SU-DHL-6 (cell line): ENCODE measurements at regions not wholly inside any gene's neighbourhood (a gene's known extent, or its start where the extent isn't known, plus 50 kb on each side); places are given as distances from the start of the nearest gene placed in this dataset.

Experiments used
- H2AFZ ChIP-seq: fragments of 200-600 bp; sonication (generic); 2 replicates; pipeline ENCODE4 v1.6.1; 2014; ENCODE audit warnings: low read depth, mild to moderate bottlenecking, moderate library complexity, mixed read lengths, antibody characterized with exemption, low read length; ENCODE audit not compliant: severe bottlenecking
- H3F3A ChIP-seq: fragments of 200-600 bp; shearing (Covaris generic); 2 replicates; pipeline ENCODE4 v1.6.0; 2016; ENCODE audit warnings: antibody characterized with exemption, mild to moderate bottlenecking; ENCODE audit not compliant: insufficient read depth
- H3K27ac ChIP-seq: fragments of 200-600 bp; sonication (generic); 2 replicates; pipeline ENCODE4 v1.5.1; 2016; ENCODE audit warnings: low read depth, mild to moderate bottlenecking, low read length, moderate library complexity, mixed read lengths
- H3K27me3 ChIP-seq: fragments of 200-600 bp; sonication (generic), shearing (Covaris generic); 2 replicates; pipeline ENCODE4 v1.6.0; 2014; ENCODE audit warnings: mild to moderate bottlenecking, low read length
- H3K36me3 ChIP-seq: fragments of 200-600 bp; sonication (generic); 2 replicates; pipeline ENCODE4 v1.6.1; 2014; ENCODE audit warnings: mild to moderate bottlenecking, low read length, mixed read lengths
- H3K4me2 ChIP-seq: fragments of 300-600, 200-600 bp; shearing (Covaris generic), sonication (generic); 2 replicates; pipeline ENCODE4 v1.6.0; 2014; ENCODE audit warnings: low read length, low read depth, mild to moderate bottlenecking; ENCODE audit not compliant: poor library complexity, severe bottlenecking
- H3K4me3 ChIP-seq: fragments of 200-600 bp; sonication (generic); 2 replicates; pipeline ENCODE4 v1.5.1; 2014; ENCODE audit warnings: antibody characterized with exemption, low read length, mild to moderate bottlenecking, mixed read lengths; ENCODE audit not compliant: insufficient read depth, poor library complexity, severe bottlenecking
- H3K79me2 ChIP-seq: fragments of 200-600 bp; sonication (generic); 2 replicates; pipeline ENCODE4 v1.6.1; 2014; ENCODE audit warnings: mild to moderate bottlenecking, low read length, moderate library complexity; ENCODE audit not compliant: insufficient read depth
- H3K9ac ChIP-seq: fragments of 200-600 bp; sonication (generic); 2 replicates; pipeline ENCODE4 v1.7.0; 2014; ENCODE audit warnings: mild to moderate bottlenecking, low read length
- H3K9me2 ChIP-seq: fragments of 200-600 bp; sonication (generic); replicated peaks from 2 replicates; pipeline ENCODE4 v1.6.1; 2014; ENCODE audit warnings: low read length; ENCODE audit not compliant: insufficient read depth
- H3K9me3 ChIP-seq: fragments of 200-600 bp; sonication (generic); 2 replicates; pipeline ENCODE4 v1.6.1; 2014; ENCODE audit warnings: low read length, mixed read lengths; ENCODE audit not compliant: insufficient read depth
- H4K20me1 ChIP-seq: fragments of 200-600 bp; sonication (generic); 2 replicates; pipeline ENCODE4 v1.6.1; 2014; ENCODE audit warnings: low read depth, mild to moderate bottlenecking, antibody characterized with exemption, low read length, moderate library complexity, mixed read lengths
- EZH2phosphoT487 ChIP-seq: fragments of 200-600 bp; sonication (generic), shearing (Covaris generic); conservative IDR thresholded peaks from 2 replicates; pipeline ENCODE4 v1.6.1; 2018; ENCODE audit warnings: mild to moderate bottlenecking, antibody characterized with exemption, low read length, moderate library complexity, mixed read lengths
- TF ChIP-seq, protein P1 (sequence below): fragments of 200-600 bp; sonication (generic); IDR thresholded peaks from one replicate; pipeline ENCODE4 v1.5.1; 2017; ENCODE audit warnings: antibody characterized with exemption, mild to moderate bottlenecking, low read length, moderate library complexity; ENCODE audit not compliant: insufficient read depth, poor library complexity, severe bottlenecking

DNA sequence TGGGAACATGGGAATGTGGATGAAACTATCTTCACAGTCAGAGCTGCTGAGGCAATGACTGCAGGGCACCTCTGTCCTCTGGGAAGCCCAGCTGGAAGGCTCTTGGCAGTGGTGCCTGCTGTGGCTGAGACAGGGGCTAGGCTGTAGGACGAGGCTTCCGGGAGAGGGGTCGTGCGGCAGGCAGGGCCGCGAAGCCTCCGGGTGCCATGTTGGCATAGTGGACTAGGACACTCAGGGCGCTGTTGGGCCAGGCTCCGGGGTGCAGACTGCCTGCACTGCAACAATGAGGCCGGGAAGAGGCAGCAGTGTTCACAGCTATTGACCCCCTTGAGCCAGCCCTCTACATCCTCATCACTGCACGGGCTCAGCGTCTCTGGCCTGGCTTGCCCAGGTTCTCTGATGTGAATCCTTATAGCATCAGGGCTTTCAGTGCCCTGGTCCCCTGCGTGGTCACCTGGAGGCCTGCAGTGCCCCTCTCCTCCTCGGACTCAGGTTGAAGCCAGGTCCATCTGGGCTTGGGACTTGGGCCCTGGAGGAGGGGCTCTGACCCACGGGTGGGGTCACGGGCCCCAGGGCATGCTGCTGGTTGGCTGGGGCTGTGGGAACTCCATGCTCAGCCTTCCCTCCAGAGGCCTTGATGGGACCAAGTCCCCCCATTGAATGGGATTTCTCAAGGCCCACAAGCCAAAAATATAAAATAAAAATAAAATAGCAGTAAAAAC lies 91.6 kb downstream of the TNFRSF13B start:
- Histone ChIP-seq H3K4me2 (no peak overlapping the region), H3K9me3 (no peaks in the 10 kb centered on the region), H3K9ac (no peak overlapping the region), H3K27ac (no peak overlapping the region), H3K36me3 (no peaks in the 10 kb centered on the region), H4K20me1 (no peaks in the 10 kb centered on the region), H3K4me3 (no peak overlapping the region), H3K79me2 (no peaks in the 10 kb centered on the region), H3F3A (no peaks in the 10 kb centered on the region), H3K27me3 (no peaks in the 10 kb centered on the region), H3K9me2 (no peaks in the 10 kb centered on the region), H2AFZ (no peak overlapping the region)
- TF ChIP-seq EZH2phosphoT487 = no peak
- TF ChIP-seq, protein P1, sequence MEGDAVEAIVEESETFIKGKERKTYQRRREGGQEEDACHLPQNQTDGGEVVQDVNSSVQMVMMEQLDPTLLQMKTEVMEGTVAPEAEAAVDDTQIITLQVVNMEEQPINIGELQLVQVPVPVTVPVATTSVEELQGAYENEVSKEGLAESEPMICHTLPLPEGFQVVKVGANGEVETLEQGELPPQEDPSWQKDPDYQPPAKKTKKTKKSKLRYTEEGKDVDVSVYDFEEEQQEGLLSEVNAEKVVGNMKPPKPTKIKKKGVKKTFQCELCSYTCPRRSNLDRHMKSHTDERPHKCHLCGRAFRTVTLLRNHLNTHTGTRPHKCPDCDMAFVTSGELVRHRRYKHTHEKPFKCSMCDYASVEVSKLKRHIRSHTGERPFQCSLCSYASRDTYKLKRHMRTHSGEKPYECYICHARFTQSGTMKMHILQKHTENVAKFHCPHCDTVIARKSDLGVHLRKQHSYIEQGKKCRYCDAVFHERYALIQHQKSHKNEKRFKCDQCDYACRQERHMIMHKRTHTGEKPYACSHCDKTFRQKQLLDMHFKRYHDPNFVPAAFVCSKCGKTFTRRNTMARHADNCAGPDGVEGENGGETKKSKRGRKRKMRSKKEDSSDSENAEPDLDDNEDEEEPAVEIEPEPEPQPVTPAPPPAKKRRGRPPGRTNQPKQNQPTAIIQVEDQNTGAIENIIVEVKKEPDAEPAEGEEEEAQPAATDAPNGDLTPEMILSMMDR = no peak

DNA sequence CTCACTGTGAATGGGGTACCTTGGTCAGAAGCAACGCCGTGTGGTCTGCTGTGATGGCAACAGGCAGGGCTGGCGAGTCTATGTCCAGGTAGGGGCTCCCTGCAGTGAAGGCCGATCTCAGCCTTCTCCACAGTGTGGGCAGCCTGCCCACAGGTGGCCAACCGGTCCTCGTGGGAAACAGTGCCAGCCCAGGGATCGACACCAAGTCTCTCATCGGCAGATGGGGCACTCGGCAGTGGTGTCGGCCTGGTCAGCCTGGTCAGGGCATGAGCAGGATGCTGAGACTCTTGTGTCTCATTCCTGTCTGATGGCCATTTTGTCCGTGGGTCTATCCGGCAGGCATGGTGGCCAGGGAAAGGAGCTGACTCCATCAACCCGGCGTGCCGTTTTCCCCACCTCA lies 92.2 kb downstream of the TNFRSF13B start:
- Histone ChIP-seq H2AFZ (no peak overlapping the region), H3K79me2 (no peaks in the 10 kb centered on the region), H3K9me3 (no peaks in the 10 kb centered on the region), H3K4me3 (no peak overlapping the region), H3K9ac (no peak overlapping the region), H3K27me3 (no peaks in the 10 kb centered on the region), H3K27ac (no peak overlapping the region), H3K36me3 (no peaks in the 10 kb centered on the region), H4K20me1 (no peaks in the 10 kb centered on the region), H3K4me2 (no peak overlapping the region), H3F3A (no peaks in the 10 kb centered on the region), H3K9me2 (no peaks in the 10 kb centered on the region)
- TF ChIP-seq EZH2phosphoT487 = no peak

DNA sequence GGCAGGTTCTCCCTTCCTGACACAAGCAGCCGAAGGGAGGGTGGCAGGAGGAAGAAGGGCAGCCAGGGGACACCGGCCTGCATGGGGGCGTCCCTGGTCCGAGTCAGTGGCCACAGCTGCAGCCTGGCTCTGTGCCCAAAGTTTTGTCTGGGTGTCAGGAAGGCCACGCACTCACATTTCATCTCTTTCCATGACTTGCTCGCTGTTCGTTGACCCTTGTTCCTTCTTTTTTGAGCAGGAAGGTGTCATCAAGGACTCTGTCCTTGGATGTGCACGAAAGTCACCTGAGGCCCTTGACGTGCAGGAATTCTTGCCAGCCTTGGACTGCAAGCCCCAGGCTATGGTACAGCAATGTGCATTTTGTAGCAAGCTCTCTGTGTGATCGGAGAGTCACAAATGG lies 93.3 kb downstream of the TNFRSF13B start:
- Histone ChIP-seq H3K36me3 (no peaks in the 10 kb centered on the region), H2AFZ (no peak overlapping the region), H3K4me2 (no peak overlapping the region), H3K79me2 (no peaks in the 10 kb centered on the region), H3K27me3 (no peaks in the 10 kb centered on the region), H3K4me3 (no peak overlapping the region), H3F3A (no peaks in the 10 kb centered on the region), H3K9me2 (no peaks in the 10 kb centered on the region), H3K27ac (no peak overlapping the region), H4K20me1 (no peaks in the 10 kb centered on the region), H3K9me3 (no peaks in the 10 kb centered on the region), H3K9ac (no peak overlapping the region)
- no peak for TF ChIP-seq EZH2phosphoT487
- TF ChIP-seq, protein P1 = no peak

DNA sequence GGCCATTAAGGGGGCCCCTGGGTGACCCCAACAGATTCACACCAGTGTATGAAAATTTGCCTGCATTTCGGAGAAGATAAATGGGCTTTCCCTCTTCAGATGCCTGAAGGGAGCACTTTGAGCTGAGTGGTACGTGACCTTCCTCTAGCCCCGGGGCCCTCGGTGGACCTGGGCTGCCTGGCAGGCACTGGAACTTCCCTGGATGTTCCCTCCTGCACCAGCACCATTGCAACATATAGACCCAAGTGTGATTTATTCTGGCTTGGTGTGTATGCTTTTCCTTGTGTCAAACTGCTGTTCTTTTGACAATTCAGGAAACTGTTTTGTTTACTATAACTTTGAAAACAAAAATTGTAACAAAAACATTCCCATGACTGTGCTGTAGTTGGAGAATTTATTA lies 93.8 kb downstream of the TNFRSF13B start:
- H3K4me2 ChIP-seq = no peak overlapping the region
- no peaks in the 10 kb centered on the region for H3K36me3 ChIP-seq
- no peaks in the 10 kb centered on the region for H3F3A ChIP-seq
- no peaks in the 10 kb centered on the region for H4K20me1 ChIP-seq
- H3K4me3 ChIP-seq = no peak overlapping the region
- H3K9me2 ChIP-seq = no peaks in the 10 kb centered on the region
- no peaks in the 10 kb centered on the region for H3K27me3 ChIP-seq
- H2AFZ ChIP-seq = no peak overlapping the region
- H3K79me2 ChIP-seq = no peaks in the 10 kb centered on the region
- TF ChIP-seq EZH2phosphoT487 = no peak
- TF ChIP-seq, protein P1 = no peak
- H3K27ac ChIP-seq = no peak overlapping the region
- no peaks in the 10 kb centered on the region for H3K9me3 ChIP-seq
- no peak overlapping the region for H3K9ac ChIP-seq
